OCI-LY3 (cell line): ENCODE measurements at regions not wholly inside any gene's neighbourhood (a gene's known extent, or its start where the extent isn't known, plus 50 kb on each side); places are given as distances from the start of the nearest gene placed in this dataset.

Source experiments
- H2AFZ ChIP-seq: fragments of 200-600, 300-600 bp; shearing (Covaris generic); 2 replicates; pipeline ENCODE4 v1.6.0; 2014; ENCODE audit warnings: antibody characterized with exemption, low read depth, low read length
- H3K27ac ChIP-seq: fragments of 200-600, 300-600 bp; sonication (generic); 2 replicates; pipeline ENCODE4 v1.5.1; 2014; ENCODE audit warnings: mild to moderate bottlenecking, low read length, moderate library complexity, mixed read lengths
- H3K27me3 ChIP-seq: fragments of 200-600, 300-600 bp; sonication (generic); 2 replicates; pipeline ENCODE4 v1.6.1; 2014; ENCODE audit warnings: low read depth, low read length, mixed read lengths
- H3K36me3 ChIP-seq: fragments of 200-600, 300-600 bp; sonication (generic); replicated peaks from 2 replicates; pipeline ENCODE3; 2014; ENCODE audit warnings: low read depth, low read length, mixed read lengths
- H3K4me1 ChIP-seq: fragments of 300-600, 200-600 bp; sonication (generic); 2 replicates; pipeline ENCODE4 v1.6.1; 2014; ENCODE audit warnings: low read length, mixed read lengths
- H3K4me2 ChIP-seq: fragments of 200-600, 300-600 bp; sonication (generic); 2 replicates; pipeline ENCODE4 v1.6.1; 2014; ENCODE audit warnings: low read length, mixed read lengths
- H3K4me3 ChIP-seq: fragments of 300-600, 200-600 bp; sonication (generic); 2 replicates; pipeline ENCODE4 v1.5.1; 2014; ENCODE audit warnings: antibody characterized with exemption, mild to moderate bottlenecking, low read length, moderate library complexity
- H3K79me2 ChIP-seq: fragments of 300-600, 200-600 bp; shearing (Covaris generic); 2 replicates; pipeline ENCODE4 v1.6.1; 2014; ENCODE audit warnings: mild to moderate bottlenecking, low read length, mixed read lengths
- H3K9ac ChIP-seq: fragments of 300-600, 200-600 bp; shearing (Covaris generic); 2 replicates; pipeline ENCODE4 v1.6.0; 2014; ENCODE audit warnings: mild to moderate bottlenecking, low read length, moderate library complexity
- H3K9me3 ChIP-seq: fragments of 200-600, 300-600 bp; shearing (Covaris generic); 2 replicates; pipeline ENCODE4 v1.6.1; 2014; ENCODE audit warnings: low read length, mixed read lengths; ENCODE audit not compliant: insufficient read depth
- H4K20me1 ChIP-seq: fragments of 200-600, 300-600 bp; sonication (generic); 2 replicates; pipeline ENCODE4 v1.6.1; 2016; ENCODE audit warnings: low read length, mixed read lengths; ENCODE audit not compliant: insufficient read depth
- EZH2phosphoT487 ChIP-seq: fragments of 200-600 bp; shearing (Covaris generic); IDR thresholded peaks from 2 replicates; pipeline ENCODE4 v1.6.1; 2018; ENCODE audit warnings: antibody characterized with exemption, mixed run types, low read depth
- TF ChIP-seq, protein P1 (sequence below): fragments of 200-600, 300-600 bp; sonication (generic); IDR thresholded peaks from 2 replicates; pipeline ENCODE4 v1.5.1; 2014; ENCODE audit warnings: antibody characterized with exemption, low read length, low read depth

DNA sequence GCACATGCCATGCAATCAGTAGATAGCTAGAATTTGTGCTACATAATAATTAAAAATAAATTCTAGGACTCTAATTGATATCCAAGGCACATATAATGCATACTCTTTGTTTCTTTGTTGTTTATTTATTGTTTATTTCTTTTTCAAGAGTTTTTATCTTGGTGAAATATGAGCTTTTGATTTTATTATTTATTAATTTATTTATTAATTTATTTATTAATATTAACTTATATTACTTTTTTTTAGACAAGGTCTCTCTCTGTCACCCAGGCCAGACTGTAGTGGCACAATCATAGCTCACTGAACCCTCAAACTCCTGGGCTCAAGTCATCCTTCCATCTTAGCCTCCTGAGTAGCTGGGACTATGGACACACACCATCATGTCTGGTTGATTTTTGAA, 519.9 kb downstream of the HAO1 start:
- H3K9ac ChIP-seq, result no peak overlapping the region
- H3K27me3 ChIP-seq, result no peaks in the 10 kb centered on the region

DNA sequence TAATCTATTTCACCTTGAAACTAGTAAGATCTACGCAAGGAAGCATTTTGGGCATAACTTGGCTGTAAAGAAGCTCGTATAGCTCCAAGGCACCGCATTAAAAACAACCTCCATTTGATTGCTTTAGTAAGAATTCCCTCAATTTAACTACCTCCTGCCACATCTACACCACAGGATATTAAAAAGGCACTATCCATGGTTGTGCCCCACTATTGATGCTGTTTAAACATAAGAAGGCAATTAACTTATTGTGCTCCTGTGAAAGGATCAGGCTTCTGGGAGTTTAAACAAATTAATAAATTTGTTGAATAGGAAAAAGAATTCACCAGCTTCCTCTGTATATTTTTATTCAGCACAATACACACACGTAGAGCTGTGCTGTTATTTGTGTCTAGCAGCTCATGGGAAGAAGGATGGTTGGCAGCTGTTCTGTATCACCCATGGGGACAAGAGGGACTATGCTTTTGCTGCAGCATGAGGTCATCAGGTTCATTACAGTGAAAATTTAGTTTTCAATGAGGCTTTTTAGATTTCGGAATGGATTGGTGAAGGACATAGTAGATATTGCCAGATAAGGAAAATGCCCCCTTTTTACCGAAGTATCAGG, 513.3 kb downstream of the HAO1 start:
- Histone ChIP-seq H3K4me1 (no peaks in the 10 kb centered on the region), H2AFZ (no peak overlapping the region), H3K9me3 (no peaks in the 10 kb centered on the region), H3K79me2 (no peaks in the 10 kb centered on the region), H3K27me3 (no peaks in the 10 kb centered on the region), H3K36me3 (no peaks in the 10 kb centered on the region), H4K20me1 (no peaks in the 10 kb centered on the region), H3K9ac (no peak overlapping the region), H3K4me3 (no peak overlapping the region), H3K27ac (no peak overlapping the region), H3K4me2 (no peak overlapping the region)
- TF ChIP-seq, protein P1, sequence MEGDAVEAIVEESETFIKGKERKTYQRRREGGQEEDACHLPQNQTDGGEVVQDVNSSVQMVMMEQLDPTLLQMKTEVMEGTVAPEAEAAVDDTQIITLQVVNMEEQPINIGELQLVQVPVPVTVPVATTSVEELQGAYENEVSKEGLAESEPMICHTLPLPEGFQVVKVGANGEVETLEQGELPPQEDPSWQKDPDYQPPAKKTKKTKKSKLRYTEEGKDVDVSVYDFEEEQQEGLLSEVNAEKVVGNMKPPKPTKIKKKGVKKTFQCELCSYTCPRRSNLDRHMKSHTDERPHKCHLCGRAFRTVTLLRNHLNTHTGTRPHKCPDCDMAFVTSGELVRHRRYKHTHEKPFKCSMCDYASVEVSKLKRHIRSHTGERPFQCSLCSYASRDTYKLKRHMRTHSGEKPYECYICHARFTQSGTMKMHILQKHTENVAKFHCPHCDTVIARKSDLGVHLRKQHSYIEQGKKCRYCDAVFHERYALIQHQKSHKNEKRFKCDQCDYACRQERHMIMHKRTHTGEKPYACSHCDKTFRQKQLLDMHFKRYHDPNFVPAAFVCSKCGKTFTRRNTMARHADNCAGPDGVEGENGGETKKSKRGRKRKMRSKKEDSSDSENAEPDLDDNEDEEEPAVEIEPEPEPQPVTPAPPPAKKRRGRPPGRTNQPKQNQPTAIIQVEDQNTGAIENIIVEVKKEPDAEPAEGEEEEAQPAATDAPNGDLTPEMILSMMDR, result no peak

More for the DNA sequence above, 519.9 kb downstream of the HAO1 start:
- no peaks in the 10 kb centered on the region for H4K20me1 ChIP-seq
- TF ChIP-seq, protein P1, result no peak
- no peak for TF ChIP-seq EZH2phosphoT487
- no peaks in the 10 kb centered on the region for H3K36me3 ChIP-seq
- no peaks in the 10 kb centered on the region for H3K4me1 ChIP-seq
- H2AFZ ChIP-seq, result no peak overlapping the region
- H3K4me3 ChIP-seq, result no peak overlapping the region
- no peaks in the 10 kb centered on the region for H3K9me3 ChIP-seq
- H3K79me2 ChIP-seq, result no peaks in the 10 kb centered on the region
- no peak overlapping the region for H3K4me2 ChIP-seq
- H3K27ac ChIP-seq, result no peak overlapping the region

DNA sequence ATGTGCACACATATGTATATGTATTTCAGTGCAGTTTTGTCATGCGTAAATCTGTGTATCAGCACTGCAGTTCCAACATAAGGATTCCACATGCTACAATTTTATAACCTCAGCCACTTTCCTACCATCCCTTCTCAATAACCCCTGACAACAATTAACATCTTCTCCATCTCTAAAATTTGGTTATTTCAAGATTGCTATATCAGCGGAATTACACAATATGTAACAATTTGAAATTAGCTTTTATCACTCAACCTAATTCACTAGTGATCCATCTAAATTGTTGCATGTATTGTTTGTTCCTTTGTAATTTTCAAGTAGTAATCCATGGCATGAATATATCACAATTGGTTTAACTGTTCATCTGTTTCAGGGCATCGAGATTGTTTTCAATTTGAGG, 511.3 kb downstream of the HAO1 start:
- TF ChIP-seq, protein P1, result no peak
- no peak for TF ChIP-seq EZH2phosphoT487
- Histone ChIP-seq H3K9me3 (no peaks in the 10 kb centered on the region), H3K79me2 (no peaks in the 10 kb centered on the region), H3K9ac (no peak overlapping the region), H3K4me3 (no peak overlapping the region), H3K27me3 (no peaks in the 10 kb centered on the region), H3K27ac (no peak overlapping the region), H3K36me3 (no peaks in the 10 kb centered on the region), H2AFZ (no peak overlapping the region), H3K4me2 (no peak overlapping the region), H4K20me1 (no peaks in the 10 kb centered on the region), H3K4me1 (no peaks in the 10 kb centered on the region)

DNA sequence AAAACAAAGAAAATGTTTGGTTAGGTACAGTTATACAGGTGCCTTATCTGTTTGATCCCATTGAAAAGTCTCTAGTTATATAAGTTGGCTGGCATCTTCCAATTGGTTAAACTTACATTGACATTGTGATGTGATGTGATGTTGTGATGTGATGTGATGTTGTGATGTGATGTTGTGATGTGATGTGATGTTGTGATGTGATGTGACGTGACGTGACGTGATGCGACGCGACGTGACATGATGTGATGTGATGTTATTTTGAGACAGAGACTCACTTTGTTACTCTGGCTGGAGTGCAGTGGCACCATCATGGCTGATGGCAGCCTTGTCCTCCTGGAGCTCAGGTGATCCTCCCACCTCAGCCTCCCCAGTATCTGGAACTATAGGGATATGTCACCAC, 507.6 kb downstream of the HAO1 start:
- Histone ChIP-seq H3K4me2 (no peak overlapping the region), H2AFZ (no peak overlapping the region), H3K4me3 (no peak overlapping the region), H3K36me3 (no peaks in the 10 kb centered on the region), H3K79me2 (no peaks in the 10 kb centered on the region), H3K4me1 (no peaks in the 10 kb centered on the region), H3K9ac (no peak overlapping the region), H4K20me1 (no peaks in the 10 kb centered on the region), H3K27me3 (no peaks in the 10 kb centered on the region), H3K27ac (no peak overlapping the region), H3K9me3 (no peaks in the 10 kb centered on the region)
- TF ChIP-seq, protein P1, result no peak
- TF ChIP-seq EZH2phosphoT487, result no peak
